A549 (cell line): ENCODE measurements at regions not wholly inside any gene's neighbourhood (a gene's known extent, or its start where the extent isn't known, plus 50 kb on each side); places are given as distances from the start of the nearest gene placed in this dataset.

Source experiments
- CBX8 ChIP-seq: fragments of 200-600 bp; sonication (generic); IDR thresholded peaks from 2 replicates; pipeline ENCODE4 v1.6.1; 2016
- CHD2 ChIP-seq: fragments of 150-350 bp; IDR thresholded peaks from 2 replicates; pipeline ENCODE4 v1.6.1; 2014; ENCODE audit warnings: low read length; ENCODE audit not compliant: partially characterized antibody
- CTCF ChIP-seq: fragments of >200 bp; sonication (Bioruptor Twin); formaldehyde crosslinking; IDR thresholded peaks from 3 replicates; pipeline ENCODE4 v1.5.1; 2016
- EP300 ChIP-seq, 2 experiments: fragments of >200 bp; sonication (Bioruptor Twin); formaldehyde crosslinking; IDR thresholded peaks; 2 replicates in 1 of 2; 3 replicates in 1 of 2; pipeline ENCODE4 v1.6.1; 2016 to 2017
- GATA3 ChIP-seq: IDR thresholded peaks from 2 replicates; pipeline ENCODE4 v1.6.1; 2012; ENCODE audit warnings: borderline replicate concordance
- JUN ChIP-seq, 2 experiments: fragments of >200 bp; sonication (Bioruptor Twin); formaldehyde crosslinking; IDR thresholded peaks; 2 replicates in 1 of 2; 3 replicates in 1 of 2; pipeline ENCODE4 v1.6.1; 2016 to 2017
- KDM1A ChIP-seq: fragments of 200-600 bp; sonication (generic); IDR thresholded peaks from 2 replicates; pipeline ENCODE4 v1.6.1; 2016; ENCODE audit warnings: low read depth, mild to moderate bottlenecking
- MAX ChIP-seq: IDR thresholded peaks from 2 replicates; pipeline ENCODE4 v1.6.1; 2012
- POLR2A ChIP-seq: IDR thresholded peaks from 2 replicates; pipeline ENCODE4 v1.6.1; 2012; ENCODE audit warnings: mild to moderate bottlenecking, low read length
- USF2 ChIP-seq: fragments of 450-650 bp; IDR thresholded peaks from 2 replicates; pipeline ENCODE4 v1.6.1; 2014; ENCODE audit warnings: antibody characterized with exemption
- TF ChIP-seq, protein P1 (sequence below): IDR thresholded peaks from 2 replicates; pipeline ENCODE4 v1.6.1; 2012

- TF ChIP-seq CTCF (no peak), EP300 (IDR thresholded peaks at IDR 0.05) (no peak), POLR2A (no peak), MAX (no peak), USF2 (no peak), KDM1A (no peak), CHD2 (no peak), GATA3 (no peak), CBX8 (no peak), JUN (IDR thresholded peaks at IDR 0.05) (no peak)
- TF ChIP-seq, protein P1, sequence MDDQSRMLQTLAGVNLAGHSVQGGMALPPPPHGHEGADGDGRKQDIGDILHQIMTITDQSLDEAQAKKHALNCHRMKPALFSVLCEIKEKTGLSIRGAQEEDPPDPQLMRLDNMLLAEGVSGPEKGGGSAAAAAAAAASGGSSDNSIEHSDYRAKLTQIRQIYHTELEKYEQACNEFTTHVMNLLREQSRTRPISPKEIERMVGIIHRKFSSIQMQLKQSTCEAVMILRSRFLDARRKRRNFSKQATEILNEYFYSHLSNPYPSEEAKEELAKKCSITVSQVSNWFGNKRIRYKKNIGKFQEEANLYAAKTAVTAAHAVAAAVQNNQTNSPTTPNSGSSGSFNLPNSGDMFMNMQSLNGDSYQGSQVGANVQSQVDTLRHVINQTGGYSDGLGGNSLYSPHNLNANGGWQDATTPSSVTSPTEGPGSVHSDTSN: no peak
Measured at GRCh38 chr5:112630246-112631009, 107.3 kb upstream of the APC start.
